ENCODE measurements at regions not wholly inside any gene's neighbourhood (a gene's known extent, or its start where the extent isn't known, plus 50 kb on each side); places are given as distances from the start of the nearest gene placed in this dataset.
A peak's percentile ranks its signal among the peaks of the same experiment; 100 is the strongest.

DNA sequence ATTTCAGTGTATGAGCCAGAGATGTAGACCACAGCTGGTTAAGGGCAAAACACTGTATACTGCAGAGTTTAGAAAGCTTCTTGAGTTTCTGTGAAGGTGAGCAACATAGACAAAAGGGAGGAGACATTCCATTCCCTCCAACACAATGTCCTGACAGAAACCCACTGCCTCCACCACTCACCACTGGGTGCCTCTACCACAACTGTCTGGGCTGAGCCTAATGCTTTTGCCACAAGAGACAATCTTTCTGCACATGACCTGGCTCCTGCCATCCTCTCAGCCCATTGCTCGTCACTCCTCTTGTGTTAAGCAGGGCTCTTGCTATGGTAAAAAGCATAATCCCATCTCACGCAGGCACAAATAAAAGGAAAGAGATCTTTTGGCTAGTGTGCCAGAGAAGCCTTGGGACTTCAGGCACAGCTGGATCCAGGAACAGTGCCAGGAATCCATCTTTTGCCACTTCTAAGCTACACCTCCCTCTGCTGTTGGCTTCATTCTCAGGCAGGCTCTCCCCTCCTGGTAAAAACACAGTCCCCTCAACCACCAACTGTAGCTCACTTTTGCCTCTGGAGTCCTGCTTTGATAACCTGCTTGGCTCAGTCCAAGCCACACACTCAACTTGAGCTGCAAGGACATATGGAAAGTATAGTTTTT lies 140.6 kb upstream of the PRR20G start:
- TF ChIP-seq, protein P1, sequence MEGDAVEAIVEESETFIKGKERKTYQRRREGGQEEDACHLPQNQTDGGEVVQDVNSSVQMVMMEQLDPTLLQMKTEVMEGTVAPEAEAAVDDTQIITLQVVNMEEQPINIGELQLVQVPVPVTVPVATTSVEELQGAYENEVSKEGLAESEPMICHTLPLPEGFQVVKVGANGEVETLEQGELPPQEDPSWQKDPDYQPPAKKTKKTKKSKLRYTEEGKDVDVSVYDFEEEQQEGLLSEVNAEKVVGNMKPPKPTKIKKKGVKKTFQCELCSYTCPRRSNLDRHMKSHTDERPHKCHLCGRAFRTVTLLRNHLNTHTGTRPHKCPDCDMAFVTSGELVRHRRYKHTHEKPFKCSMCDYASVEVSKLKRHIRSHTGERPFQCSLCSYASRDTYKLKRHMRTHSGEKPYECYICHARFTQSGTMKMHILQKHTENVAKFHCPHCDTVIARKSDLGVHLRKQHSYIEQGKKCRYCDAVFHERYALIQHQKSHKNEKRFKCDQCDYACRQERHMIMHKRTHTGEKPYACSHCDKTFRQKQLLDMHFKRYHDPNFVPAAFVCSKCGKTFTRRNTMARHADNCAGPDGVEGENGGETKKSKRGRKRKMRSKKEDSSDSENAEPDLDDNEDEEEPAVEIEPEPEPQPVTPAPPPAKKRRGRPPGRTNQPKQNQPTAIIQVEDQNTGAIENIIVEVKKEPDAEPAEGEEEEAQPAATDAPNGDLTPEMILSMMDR (IDR thresholded peaks at IDR 0.05; ENCODE audit: control insufficient read depth, extremely low read depth, insufficient read depth), result peak; percentile 21; the same call in 1 of the 2 replicates
- peak; percentile 8 for DNase-seq (ENCODE audit: low read depth)
- H3K4me3 ChIP-seq (ENCODE audit: low read depth, low read length), result no peak overlapping the region

DNA sequence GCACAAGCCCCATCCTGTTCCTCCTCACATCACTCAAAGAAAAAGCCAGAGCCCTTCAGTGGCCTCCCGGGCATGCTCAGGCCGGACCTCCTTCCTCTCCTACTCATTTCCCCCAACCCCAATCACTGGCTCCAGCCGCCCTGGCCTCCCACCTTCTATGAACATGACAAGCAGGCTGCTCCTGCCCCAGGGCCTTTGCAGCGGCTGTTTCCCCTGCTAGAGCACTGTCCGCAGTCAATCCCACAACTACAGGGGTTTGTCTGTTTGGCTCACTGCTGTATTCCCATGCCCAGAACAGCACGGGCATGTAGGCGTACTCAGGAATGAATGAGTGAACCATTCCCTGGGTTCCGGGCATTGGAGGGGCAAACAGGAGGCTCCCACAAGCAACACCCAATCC lies 139.8 kb upstream of the PRR20G start:
- TF ChIP-seq, protein P1 (IDR thresholded peaks at IDR 0.05; ENCODE audit: control insufficient read depth, extremely low read depth, insufficient read depth), result no peak
- no peak for DNase-seq (ENCODE audit: low read depth)

DNA sequence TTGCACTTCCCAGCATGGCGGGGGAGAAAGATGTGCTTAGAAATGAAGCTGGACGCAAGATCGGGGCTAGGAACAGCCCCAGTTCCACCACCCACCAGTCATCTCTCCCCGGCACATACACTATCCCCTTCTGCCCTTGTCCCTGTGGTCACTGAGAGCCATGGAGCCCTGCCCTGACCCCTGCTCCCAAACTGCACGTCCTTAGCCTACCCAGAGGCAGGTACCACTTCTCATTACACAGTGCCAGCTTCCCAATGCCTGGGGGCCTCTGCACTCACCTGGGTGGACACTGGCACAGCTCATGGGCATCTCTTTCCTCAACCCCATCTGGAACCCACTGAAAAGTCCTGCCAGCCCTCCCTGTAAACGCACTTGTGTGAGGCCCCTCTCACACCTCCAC lies 139.3 kb upstream of the PRR20G start:
- no peak for DNase-seq (ENCODE audit: low read depth)
- TF ChIP-seq, protein P1 (IDR thresholded peaks at IDR 0.05; ENCODE audit: control insufficient read depth, extremely low read depth, insufficient read depth), result no peak
- no peak overlapping the region for H3K4me3 ChIP-seq (ENCODE audit: low read depth, low read length)

More for the DNA sequence above, 139.8 kb upstream of the PRR20G start:
- H3K4me3 ChIP-seq (ENCODE audit: low read depth, low read length), result no peak overlapping the region

DNA sequence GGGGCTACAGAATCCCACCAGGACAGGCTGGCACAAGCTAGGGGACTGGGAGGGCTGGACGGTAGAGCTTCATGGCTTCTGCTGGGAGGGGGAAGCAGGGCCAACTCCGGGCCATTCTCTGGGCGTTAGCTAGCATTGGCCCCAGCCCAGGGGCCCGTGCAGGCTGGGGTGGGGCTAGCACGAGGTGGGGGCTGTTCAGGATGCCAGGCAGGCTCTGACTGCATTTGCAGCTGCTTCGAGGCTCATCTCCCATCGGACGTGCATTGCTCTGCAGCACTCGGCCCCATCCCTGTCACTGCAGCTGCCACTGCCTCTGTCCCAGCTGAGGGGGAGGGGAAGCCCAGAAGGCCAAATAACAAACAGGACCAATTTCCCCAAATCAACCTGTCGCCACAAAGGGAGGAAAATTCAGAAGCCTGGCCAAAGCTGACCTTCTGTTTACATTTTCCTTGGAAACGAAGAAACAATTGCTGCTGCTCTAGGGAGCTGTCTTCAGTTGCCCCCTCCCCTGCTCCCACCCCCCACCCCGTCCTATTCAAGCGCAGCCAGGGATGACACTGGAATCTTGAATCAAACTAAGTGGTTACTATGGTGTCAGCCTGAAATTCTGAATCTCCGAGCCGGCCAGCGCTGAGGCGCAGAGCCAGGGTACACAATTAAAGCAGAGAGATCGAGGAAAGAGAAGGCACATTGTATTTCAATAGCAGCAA lies 138.8 kb upstream of the PRR20G start:
- H3K4me3 ChIP-seq (ENCODE audit: low read depth, low read length), result no peak overlapping the region
- DNase-seq (ENCODE audit: low read depth), result no peak
- TF ChIP-seq, protein P1 (IDR thresholded peaks at IDR 0.05; ENCODE audit: control insufficient read depth, extremely low read depth, insufficient read depth), result no peak

DNA sequence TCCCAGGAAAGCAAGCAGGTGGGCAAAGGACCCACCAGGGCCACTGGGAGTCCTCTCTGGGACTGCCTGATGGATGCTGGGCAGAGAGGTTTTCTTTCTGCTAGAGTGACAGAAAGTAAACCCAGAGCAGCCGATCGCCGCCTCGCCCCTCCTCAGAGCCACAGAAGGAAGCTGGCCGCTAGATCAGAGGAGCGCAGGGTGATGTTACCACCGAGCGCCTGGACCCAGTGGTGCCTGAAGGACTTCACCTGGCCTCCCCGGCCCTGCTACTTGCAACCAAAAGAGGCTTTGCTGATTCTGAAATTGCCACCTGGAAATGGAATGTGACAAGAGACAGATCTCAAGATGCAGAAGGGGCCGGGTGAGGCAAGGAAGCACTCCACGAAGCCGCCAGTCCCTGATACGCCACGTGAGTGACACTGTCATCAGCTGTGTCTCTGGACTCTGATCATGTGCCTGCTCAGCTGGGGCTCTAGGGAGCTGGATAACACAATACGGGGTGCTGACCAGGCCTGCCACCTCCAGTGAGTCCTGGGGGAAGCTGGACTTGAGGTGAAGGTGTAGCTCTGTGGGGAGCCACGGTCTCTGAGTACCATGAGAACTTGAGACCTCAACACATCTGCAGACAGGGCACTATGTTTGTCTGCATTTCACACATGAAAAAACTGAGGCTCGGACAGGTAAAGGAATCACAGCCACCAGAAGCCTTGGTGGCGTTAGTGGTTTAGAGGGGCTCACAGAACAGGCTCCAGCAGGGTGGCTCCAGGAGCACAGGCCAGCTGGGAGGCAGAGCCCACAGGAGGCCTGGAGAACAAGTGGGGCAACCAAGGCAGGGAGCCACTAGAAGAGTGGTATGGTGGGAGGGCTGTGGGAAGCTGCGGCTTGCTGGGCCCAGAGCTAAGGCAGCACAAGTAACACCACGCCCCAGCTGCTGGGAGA lies 137.9 kb upstream of the PRR20G start:
- H3K4me3 ChIP-seq (ENCODE audit: low read depth, low read length), result no peak overlapping the region
- TF ChIP-seq, protein P1 (IDR thresholded peaks at IDR 0.05; ENCODE audit: control insufficient read depth, extremely low read depth, insufficient read depth), result no peak
- DNase-seq (ENCODE audit: low read depth), result no peak

DNA sequence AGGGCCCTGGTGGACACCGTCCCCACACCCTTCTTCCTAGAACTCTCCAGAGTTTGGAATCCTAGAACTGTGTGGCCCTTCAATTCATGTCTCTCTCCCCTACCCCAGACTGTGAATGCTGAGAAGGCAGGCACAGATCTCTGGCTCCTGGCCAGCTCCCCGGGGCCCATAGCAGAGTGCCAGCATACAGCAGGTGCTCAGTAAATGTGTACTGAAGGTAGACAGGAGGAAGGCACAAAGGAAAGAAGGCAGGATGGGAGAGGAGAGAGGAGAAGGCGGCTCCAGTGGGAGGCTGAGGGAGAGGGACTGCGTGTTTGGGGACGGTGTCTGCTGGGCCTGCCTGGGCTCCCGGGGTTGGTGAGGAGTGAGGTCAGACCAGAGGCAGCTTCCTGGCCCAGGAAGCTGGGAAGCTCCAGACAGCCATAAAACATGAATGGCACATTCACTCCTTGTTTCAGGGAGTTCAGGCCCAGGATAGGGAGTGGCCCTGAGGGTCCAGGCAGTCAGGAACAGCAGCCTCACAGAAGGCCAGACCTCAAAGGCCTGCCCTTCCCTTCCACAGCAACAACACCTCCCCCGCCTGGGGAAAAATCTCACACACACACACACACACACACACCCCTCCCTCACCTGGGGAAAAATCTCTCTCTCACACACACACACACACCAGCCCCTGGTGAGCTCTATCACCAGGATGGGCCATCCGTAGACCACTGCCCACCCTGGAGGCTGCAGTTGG lies 137.1 kb upstream of the PRR20G start:
- DNase-seq (ENCODE audit: low read depth), result no peak
- no peak overlapping the region for H3K4me3 ChIP-seq (ENCODE audit: low read depth, low read length)
- TF ChIP-seq, protein P1 (IDR thresholded peaks at IDR 0.05; ENCODE audit: control insufficient read depth, extremely low read depth, insufficient read depth), result no peak
